Aorta (tissue), 5 donors: ENCODE measurements at regions not wholly inside any gene's neighbourhood (a gene's known extent, or its start where the extent isn't known, plus 50 kb on each side); places are given as distances from the start of the nearest gene placed in this dataset.
"Not testable (repeated sequence)": the region's sequence is repeated elsewhere in the genome, so short reads cannot be mapped to it uniquely, and the experiment has no call there.

Experiments
- ATAC-seq: fragments of 200-7000 bp; cut with Tn5 transposase; one replicate; pipeline ENCODE4 v1.9.1; 2022; ENCODE audit warnings: moderate library complexity; ENCODE audit not compliant: low FRiP score
- DNase-seq, 2 donors: peaks; one replicate each; pipeline ENCODE4 v3.0.0-alpha.2; 2020
- H3K27ac ChIP-seq, 2 donors: one replicate each; pipeline ENCODE4 v1.5.1; 2013; ENCODE audit warnings: low read length in 2 of 2, mild to moderate bottlenecking in 2 of 2, moderate library complexity in 2 of 2, control low read depth in 1 of 2, inconsistent platforms in 1 of 2, low read depth in 1 of 2
- H3K27me3 ChIP-seq, 2 donors: one replicate each; pipeline ENCODE4 v1.6.1; 2013; ENCODE audit warnings: control low read depth in 1 of 2, low read length in 1 of 2, mild to moderate bottlenecking in 1 of 2, moderate library complexity in 1 of 2; ENCODE audit not compliant: insufficient read depth in 2 of 2, control insufficient read depth in 1 of 2
- H3K36me3 ChIP-seq, 2 donors: one replicate each; pipeline ENCODE4 v1.6.1; 2013; ENCODE audit warnings: control low read depth in 1 of 2, low read length in 1 of 2, mild to moderate bottlenecking in 1 of 2; ENCODE audit not compliant: insufficient read depth in 2 of 2, control insufficient read depth in 1 of 2
- H3K4me1 ChIP-seq, 2 donors: one replicate each; pipeline ENCODE4 v1.6.1; 2013; ENCODE audit warnings: low read length in 2 of 2, control low read depth in 1 of 2, mild to moderate bottlenecking in 1 of 2, moderate library complexity in 1 of 2; ENCODE audit not compliant: insufficient read depth in 2 of 2, control insufficient read depth in 1 of 2
- H3K4me3 ChIP-seq, 2 donors: one replicate each; pipeline ENCODE4 v1.5.1; 2013; ENCODE audit warnings: low read length in 2 of 2, control low read depth in 1 of 2, mild to moderate bottlenecking in 1 of 2
- H3K9me3 ChIP-seq: one replicate; pipeline ENCODE4 v1.6.1; 2013; ENCODE audit warnings: mild to moderate bottlenecking, low read length; ENCODE audit not compliant: control insufficient read depth
- WGBS, 2 donors: extraction: QIAGEN DNeasy Blood & Tissue Kit; methylation state at CpG; one replicate each; pipeline ENCODE4 v1.1.7; 2013; 5-methylcytosine and 5-hydroxymethylcytosine counted together
- intact Hi-C, 2 donors: fragments of 100-400 bp; cut with DNase I; formaldehyde crosslinking; loops; one replicate each; pipeline versions ENCODE4 v1.14.2 to v1.15.0; 2022
- donor health status: healthy with polysubstance abuse.
- donor health status: Bipolar disorder and iron deficiency.
- donor health status: DM: no; HTN: no; CAD: no.
- donor health status: DM: no; HTN: no; CAD: no.
- donor health status: DM: yes; HTN: yes; CAD: no.

DNA sequence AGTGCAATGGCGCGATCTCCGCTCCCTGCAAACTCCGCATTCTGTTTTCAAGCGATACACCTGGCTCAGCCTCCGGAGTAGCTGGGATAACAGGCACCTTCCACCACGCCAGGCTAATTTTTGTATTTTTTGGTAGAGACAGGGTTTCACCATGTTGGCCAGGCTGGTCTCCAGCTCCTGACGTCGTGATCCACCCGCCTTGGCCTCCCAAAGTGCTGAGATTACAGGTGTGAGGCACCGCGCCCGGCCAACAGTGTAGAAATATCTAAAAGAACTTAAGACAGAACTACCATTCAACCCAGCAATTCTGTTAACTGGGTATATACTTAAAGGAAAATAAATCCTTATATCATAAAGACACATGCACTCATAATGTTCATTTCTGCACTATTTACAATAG, 335.3 kb upstream of the LUZP2 start:
- 96 to 98% methylated on average over 13 of the region's 13 CpGs for WGBS, 2 donors
- intact Hi-C loops, result no loop called here
- DNase-seq, result no peak

DNA sequence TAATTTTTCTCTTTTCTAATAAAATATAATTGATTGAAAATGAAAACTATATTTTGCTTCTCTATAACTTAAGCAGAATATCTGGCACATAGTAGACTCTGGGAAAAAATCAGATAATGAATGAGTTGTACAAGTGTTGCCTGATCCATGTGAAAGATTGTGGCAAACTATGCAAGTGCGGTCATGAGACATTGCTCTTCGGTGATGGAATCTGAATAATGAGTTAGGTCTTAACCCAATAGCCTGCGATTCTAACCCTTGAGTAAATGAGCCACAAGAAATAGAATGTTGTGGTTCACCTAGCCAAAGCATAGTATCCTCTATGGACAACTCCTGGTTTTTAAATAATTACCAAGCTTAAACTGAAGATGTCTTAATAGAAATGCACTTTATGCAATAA, 333.7 kb upstream of the LUZP2 start:
- ATAC-seq, result no peak
- Histone ChIP-seq H3K36me3 (no peaks in the 10 kb centered on the region), H3K9me3 (no peaks in the 10 kb centered on the region), H3K27me3 (no peaks in the 10 kb centered on the region), H3K4me3 (no peak overlapping the region), H3K27ac (no peak overlapping the region), H3K4me1 (no peaks in the 10 kb centered on the region)
- DNase-seq, result no peak
- intact Hi-C loops, result no loop called here
- 49 to 67% methylated on average over 3 of the region's 3 CpGs for WGBS, 2 donors

More for the DNA sequence above, 335.3 kb upstream of the LUZP2 start:
- H3K36me3 ChIP-seq, result no peaks in the 10 kb centered on the region
- H3K9me3 ChIP-seq, result no peaks in the 10 kb centered on the region
- H3K4me1 ChIP-seq, result no peaks in the 10 kb centered on the region
- H3K4me3 ChIP-seq, result no peak overlapping the region
- H3K27ac ChIP-seq, result no peak overlapping the region
- ATAC-seq, result no peak
- H3K27me3 ChIP-seq, result no peaks in the 10 kb centered on the region

- no peak for DNase-seq
- intact Hi-C loops, result no loop called here
Observed at GRCh38 chr11:24163841-24164240, 333.0 kb upstream of the LUZP2 start.

DNA sequence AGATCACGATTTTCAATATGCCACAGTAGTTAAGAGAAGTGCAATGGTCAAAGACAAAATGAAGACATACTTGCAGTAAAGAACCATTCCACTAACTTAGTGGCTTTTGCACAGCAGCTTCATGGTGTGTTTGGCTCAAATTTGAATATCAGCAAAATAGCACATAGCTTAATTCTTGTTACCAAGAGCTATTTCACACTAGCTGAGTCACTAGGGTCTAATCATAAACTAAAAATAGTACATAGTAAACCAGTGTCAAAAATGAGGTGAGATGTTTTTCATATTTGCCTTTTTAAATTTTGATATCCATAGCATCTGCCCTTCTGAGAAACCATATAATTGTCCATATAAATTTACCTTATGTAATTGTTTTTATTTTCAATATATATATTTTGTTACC, 325.0 kb upstream of the LUZP2 start:
- intact Hi-C loops, result no loop called here

More at GRCh38 chr11:24163841-24164240, 333.0 kb upstream of the LUZP2 start:
- H3K27ac ChIP-seq, result no peak overlapping the region
- no peak for ATAC-seq
- H3K27me3 ChIP-seq, result no peaks in the 10 kb centered on the region
- H3K4me3 ChIP-seq, result no peak overlapping the region
- H3K4me1 ChIP-seq, result no peaks in the 10 kb centered on the region
- H3K36me3 ChIP-seq, result no peaks in the 10 kb centered on the region
- no peaks in the 10 kb centered on the region for H3K9me3 ChIP-seq

GRCh38 chr11:24181395-24182047, 315.3 kb upstream of the LUZP2 start:
- H3K36me3 ChIP-seq, result no peaks in the 10 kb centered on the region
- H3K4me3 ChIP-seq, result no peak overlapping the region
- no peaks in the 10 kb centered on the region for H3K9me3 ChIP-seq
- H3K27ac ChIP-seq, result no peak overlapping the region
- no peaks in the 10 kb centered on the region for H3K27me3 ChIP-seq
- DNase-seq (no peak), ATAC-seq (no peak)
- H3K4me1 ChIP-seq, result no peaks in the 10 kb centered on the region
- WGBS, 2 donors, result 71 to 75% methylated on average over 6 of the region's 6 CpGs
- intact Hi-C loops, result no loop called here

More for the DNA sequence above, 325.0 kb upstream of the LUZP2 start:
- Histone ChIP-seq H3K4me3 (no peak overlapping the region), H3K9me3 (no peaks in the 10 kb centered on the region), H3K27ac (no peak overlapping the region), H3K27me3 (no peaks in the 10 kb centered on the region), H3K4me1 (no peaks in the 10 kb centered on the region), H3K36me3 (no peaks in the 10 kb centered on the region)
- no peak for ATAC-seq
- DNase-seq, result no peak
- 69 to 79% methylated on average over 1 of the region's 1 CpG for WGBS, 2 donors

DNA sequence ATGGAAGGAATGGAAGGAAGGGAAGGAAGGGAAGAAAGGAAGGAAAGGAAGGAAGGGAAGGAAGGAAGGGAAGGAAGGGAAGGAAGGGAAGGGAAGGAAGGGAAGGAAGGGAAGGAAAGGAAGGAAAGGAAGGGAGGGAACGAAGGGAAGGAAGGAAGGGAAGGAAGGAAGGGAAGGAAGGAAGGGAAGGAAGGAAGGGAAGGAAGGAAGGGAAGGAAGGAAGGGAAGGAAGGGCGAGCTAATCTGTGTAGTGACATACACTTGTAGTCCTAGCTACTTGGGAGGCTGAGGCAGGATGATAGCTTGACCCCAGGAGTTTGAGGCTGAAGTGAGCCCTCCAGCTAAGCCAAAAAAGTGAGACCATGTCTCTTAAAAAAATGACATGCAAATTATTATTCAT, 311.3 kb upstream of the LUZP2 start:
- H3K4me1 ChIP-seq, DNase-seq, H3K27ac ChIP-seq, H3K9me3 ChIP-seq, H3K4me3 ChIP-seq, H3K36me3 ChIP-seq, ATAC-seq, H3K27me3 ChIP-seq, intact Hi-C loops: not testable (repeated sequence)
- WGBS, 2 donors, result 88 to 93% methylated on average over 1 to 2 of the region's 2 CpGs

GRCh38 chr11:24196733-24197132, 300.1 kb upstream of the LUZP2 start:
- Histone ChIP-seq H3K4me1 (no peaks in the 10 kb centered on the region), H3K27ac (no peak overlapping the region), H3K4me3 (no peak overlapping the region), H3K9me3 (no peaks in the 10 kb centered on the region), H3K27me3 (no peaks in the 10 kb centered on the region), H3K36me3 (no peaks in the 10 kb centered on the region)
- intact Hi-C loops, result no loop called here
- ATAC-seq, result no peak
- no peak for DNase-seq
- 71 to 76% methylated on average over 2 of the region's 2 CpGs for WGBS, 2 donors

GRCh38 chr11:24198481-24198880, 298.4 kb upstream of the LUZP2 start:
- H3K27ac ChIP-seq, result no peak overlapping the region
- H3K9me3 ChIP-seq, result no peaks in the 10 kb centered on the region
- no peaks in the 10 kb centered on the region for H3K27me3 ChIP-seq
- ATAC-seq, result no peak
- no peak overlapping the region for H3K4me3 ChIP-seq
- no peaks in the 10 kb centered on the region for H3K36me3 ChIP-seq
- WGBS, 2 donors, result 70 to 75% methylated on average over 5 of the region's 5 CpGs
- DNase-seq, result no peak
- H3K4me1 ChIP-seq, result no peaks in the 10 kb centered on the region
- intact Hi-C loops, result no loop called here

DNA sequence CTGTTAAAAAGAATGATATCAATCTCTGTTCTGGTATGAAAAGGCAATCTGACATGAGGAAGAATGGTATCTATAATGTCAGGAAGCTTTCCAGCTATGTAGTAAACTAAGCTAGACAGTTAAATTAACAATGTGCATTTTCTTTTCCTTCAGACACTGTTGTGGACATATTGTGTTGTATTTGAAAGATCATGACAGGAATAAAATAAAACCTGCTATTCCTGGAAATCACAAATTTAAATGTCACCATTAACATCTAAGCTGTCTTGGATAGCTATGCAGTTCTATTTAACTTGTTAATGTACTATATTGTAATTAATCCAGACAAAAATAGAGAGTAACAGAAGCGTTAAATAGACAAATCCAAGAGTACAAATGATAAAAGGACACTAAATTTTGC, 297.4 kb upstream of the LUZP2 start:
- WGBS, 2 donors, result 88 to 90% methylated on average over 1 of the region's 1 CpG

More for the DNA sequence above, 297.4 kb upstream of the LUZP2 start:
- Histone ChIP-seq H3K27ac (no peak overlapping the region), H3K36me3 (no peaks in the 10 kb centered on the region), H3K4me1 (no peaks in the 10 kb centered on the region), H3K27me3 (no peaks in the 10 kb centered on the region), H3K9me3 (no peaks in the 10 kb centered on the region), H3K4me3 (no peak overlapping the region)
- DNase-seq (no peak), ATAC-seq (no peak)
- intact Hi-C loops, result no loop called here
